HL-60 (cell line): ENCODE measurements at regions not wholly inside any gene's neighbourhood (a gene's known extent, or its start where the extent isn't known, plus 50 kb on each side); places are given as distances from the start of the nearest gene placed in this dataset.

Experiments used
- DNase-seq, 2 experiments: peaks; one replicate each; pipeline ENCODE4 v3.0.0-alpha.2; 2010 to 2020; ENCODE audit warnings: low read depth in 1 of 2, low spot score in 1 of 2
- H3K27ac ChIP-seq: fragments of 250-450 bp; sonication (Bioruptor Pico); replicated peaks from 2 replicates; pipeline ENCODE4 v1.5.1; 2020; ENCODE audit warnings: mild to moderate bottlenecking, moderate library complexity
- H3K27me3 ChIP-seq: fragments of 250-450 bp; sonication (Bioruptor Pico); 2 replicates; pipeline ENCODE4 v1.5.1; 2021; ENCODE audit warnings: mild to moderate bottlenecking, moderate library complexity; ENCODE audit not compliant: insufficient read depth, poor library complexity, severe bottlenecking
- H3K4me3 ChIP-seq: replicated peaks from 2 replicates; pipeline ENCODE4 v1.5.1; 2011; ENCODE audit warnings: mild to moderate bottlenecking, control low read depth, low read length; ENCODE audit not compliant: insufficient read depth
- CTCF ChIP-seq: IDR thresholded peaks from one replicate; pipeline ENCODE4 v1.5.1; 2011; ENCODE audit warnings: low read length, control low read depth, inconsistent platforms; ENCODE audit not compliant: insufficient read depth
- GABPA ChIP-seq: IDR thresholded peaks from 2 replicates; pipeline ENCODE4 v1.6.1; 2012; ENCODE audit warnings: low read depth
- POLR2AphosphoS5 ChIP-seq: IDR thresholded peaks from 2 replicates; pipeline ENCODE4 v1.6.1; 2012; ENCODE audit warnings: low read depth
- REST ChIP-seq: IDR thresholded peaks from 2 replicates; pipeline ENCODE4 v1.6.1; 2012; ENCODE audit warnings: low read depth; ENCODE audit not compliant: insufficient replicate concordance
- SPI1 ChIP-seq: IDR thresholded peaks from 2 replicates; pipeline ENCODE4 v1.6.1; 2012; ENCODE audit warnings: low read depth, mild to moderate bottlenecking, borderline replicate concordance

GRCh38 chr10:78356291-78356900 is 322.7 kb downstream of the RPS24 start:
- Histone ChIP-seq H3K4me3 (no peak overlapping the region), H3K27ac (no peak overlapping the region), H3K27me3 (no peaks in the 10 kb centered on the region)
- no peak for TF ChIP-seq POLR2AphosphoS5
- no peak for TF ChIP-seq CTCF
- no peak for TF ChIP-seq SPI1
- TF ChIP-seq GABPA, result no peak
- TF ChIP-seq REST, result no peak
- DNase-seq, result no peak

DNA sequence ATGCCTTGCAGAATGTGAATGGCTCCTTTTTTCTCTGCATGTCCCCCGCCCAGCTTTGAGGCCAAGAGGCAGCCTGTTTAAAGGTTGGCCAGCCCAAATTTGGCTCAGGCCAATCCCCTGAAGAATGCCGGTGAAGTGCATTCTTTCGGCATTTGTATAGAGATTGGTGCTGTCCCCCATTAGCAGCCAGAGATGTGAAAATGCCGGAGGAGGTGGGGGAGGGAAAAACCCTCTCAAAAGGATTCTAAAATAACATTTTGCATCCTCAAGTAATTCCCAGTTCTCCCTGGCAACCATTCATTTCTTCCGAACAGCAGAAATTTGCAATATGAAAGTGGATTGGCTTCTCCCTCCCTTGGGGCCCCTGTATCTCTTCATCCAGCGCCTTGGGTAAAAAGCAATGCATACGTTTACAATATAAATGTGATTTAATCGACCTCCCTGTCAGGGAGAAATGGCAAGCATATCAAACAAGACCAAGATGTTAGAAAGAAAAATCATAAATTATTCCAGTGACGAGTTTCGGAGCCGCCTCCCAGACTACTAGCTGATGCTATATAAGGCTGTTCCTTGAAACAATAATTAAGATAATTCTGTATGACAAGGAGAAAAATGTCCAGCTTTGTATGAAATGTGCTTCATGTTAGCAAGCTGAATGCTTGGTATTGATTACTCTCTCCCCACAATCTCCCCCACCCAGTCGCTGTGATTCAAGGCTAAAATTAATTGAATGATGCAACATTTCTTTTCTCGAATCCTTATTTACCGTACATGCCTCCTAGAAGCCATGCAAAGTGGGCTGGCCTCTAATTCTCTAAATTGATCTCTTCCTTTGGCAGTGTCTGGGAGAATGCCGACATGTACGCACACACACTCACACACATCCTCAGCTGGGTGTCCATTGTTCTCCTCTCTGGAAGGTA is 323.7 kb downstream of the RPS24 start:
- TF ChIP-seq REST (no peak), CTCF (no peak), SPI1 (no peak), POLR2AphosphoS5 (no peak), GABPA (no peak)
- no peaks in the 10 kb centered on the region for H3K27me3 ChIP-seq
- DNase-seq, result no peak
- no peak overlapping the region for H3K27ac ChIP-seq
- no peak overlapping the region for H3K4me3 ChIP-seq

DNA sequence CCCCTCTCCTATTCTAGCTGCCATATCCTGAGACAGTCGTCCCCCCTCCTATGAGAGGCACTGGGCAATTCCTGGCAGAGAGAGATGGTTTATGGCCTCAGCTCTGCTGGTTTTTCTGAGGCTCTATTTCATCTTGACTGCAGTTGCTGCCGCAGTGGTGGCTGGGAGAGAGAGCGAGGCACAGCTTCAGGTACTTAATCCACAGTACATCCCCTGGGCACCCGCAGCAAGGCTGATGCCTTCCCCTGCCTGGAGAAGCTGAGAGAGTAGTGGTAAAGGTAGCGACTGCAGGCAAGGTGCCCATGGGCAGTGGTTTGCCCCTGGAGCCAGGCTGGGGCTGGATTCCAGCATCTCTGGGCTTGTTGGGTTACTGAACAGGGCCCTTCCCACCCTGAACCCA is 324.7 kb downstream of the RPS24 start:
- Histone ChIP-seq H3K27me3 (no peaks in the 10 kb centered on the region), H3K4me3 (no peak overlapping the region)
- no peak for TF ChIP-seq GABPA
- TF ChIP-seq POLR2AphosphoS5, result no peak
- TF ChIP-seq SPI1, result no peak
- TF ChIP-seq CTCF, result no peak
- TF ChIP-seq REST, result no peak

More for the DNA sequence above, 324.7 kb downstream of the RPS24 start:
- no peak overlapping the region for H3K27ac ChIP-seq
- no peak for DNase-seq
